Esophagus muscularis mucosa (tissue), 4 donors: ENCODE measurements at regions not wholly inside any gene's neighbourhood (a gene's known extent, or its start where the extent isn't known, plus 50 kb on each side); places are given as distances from the start of the nearest gene placed in this dataset.

Experiments
- DNase-seq: peaks from one replicate; pipeline ENCODE4 v3.0.0-alpha.2; 2017; ENCODE audit errors: extremely low spot score
- H3K27ac ChIP-seq, 4 donors: fragments of 200-600 bp; sonication (generic); replicated peaks in 1 of 4; 1 replicate in 3 of 4; 2 replicates in 1 of 4; pipeline ENCODE4 v1.5.1; 2016 to 2019; ENCODE audit warnings: mild to moderate bottlenecking in 1 of 4
- H3K27me3 ChIP-seq, 4 donors: fragments of 200-600 bp; sonication (generic); one replicate each; pipeline versions ENCODE4 v1.5.1 to v1.6.0; 2016 to 2019
- H3K36me3 ChIP-seq, 4 donors: fragments of 200-600 bp; sonication (generic); one replicate each; pipeline ENCODE4 v1.5.1; 2016 to 2019
- H3K4me1 ChIP-seq, 4 donors: fragments of 200-600 bp; sonication (generic); one replicate each; pipeline ENCODE4 v1.5.1; 2016 to 2019
- H3K4me3 ChIP-seq, 4 donors: fragments of 200-600 bp; sonication (generic); 1 replicate in 2 of 4; 2 replicates in 2 of 4; pipeline ENCODE4 v1.5.1; 2016 to 2019; ENCODE audit warnings: mild to moderate bottlenecking in 4 of 4, moderate library complexity in 1 of 4
- H3K9me3 ChIP-seq, 4 donors: fragments of 200-600 bp; sonication (generic); 1 replicate in 3 of 4; 2 replicates in 1 of 4; pipeline ENCODE4 v1.5.1; 2016 to 2019
- EP300 ChIP-seq: sonication (generic); formaldehyde crosslinking; IDR thresholded peaks from one replicate; pipeline ENCODE4 v1.6.1; 2017; ENCODE audit warnings: antibody characterized with exemption
- POLR2A ChIP-seq: fragments of 450-650 bp; IDR thresholded peaks from one replicate; pipeline ENCODE4 v1.6.1; 2017; ENCODE audit warnings: antibody characterized with exemption, moderate library complexity, mild to moderate bottlenecking, low read depth
- POLR2AphosphoS5 ChIP-seq, 2 donors: sonication (generic); formaldehyde crosslinking; IDR thresholded peaks; one replicate each; pipeline ENCODE4 v1.6.1; 2017; ENCODE audit warnings: antibody characterized with exemption in 2 of 2
- WGBS: methylation state at CpG from one replicate; pipeline ENCODE4 v1.1.5; 2018; 5-methylcytosine and 5-hydroxymethylcytosine counted together
- intact Hi-C: fragments of 100-400 bp; cut with DNase I; formaldehyde crosslinking; loops from one replicate; pipeline ENCODE4 v1.15.1; 2023
- TF ChIP-seq, protein P1 (sequence below), 3 experiments: fragments of 200-600 bp in 2 of 3; fragments of 450-650 bp in 1 of 3; sonication (generic) in 2 of 3; IDR thresholded peaks; one replicate each; pipeline ENCODE4 v1.5.1; 2017 to 2019; ENCODE audit warnings: antibody characterized with exemption in 3 of 3, mild to moderate bottlenecking in 2 of 3, moderate library complexity in 1 of 3

DNA sequence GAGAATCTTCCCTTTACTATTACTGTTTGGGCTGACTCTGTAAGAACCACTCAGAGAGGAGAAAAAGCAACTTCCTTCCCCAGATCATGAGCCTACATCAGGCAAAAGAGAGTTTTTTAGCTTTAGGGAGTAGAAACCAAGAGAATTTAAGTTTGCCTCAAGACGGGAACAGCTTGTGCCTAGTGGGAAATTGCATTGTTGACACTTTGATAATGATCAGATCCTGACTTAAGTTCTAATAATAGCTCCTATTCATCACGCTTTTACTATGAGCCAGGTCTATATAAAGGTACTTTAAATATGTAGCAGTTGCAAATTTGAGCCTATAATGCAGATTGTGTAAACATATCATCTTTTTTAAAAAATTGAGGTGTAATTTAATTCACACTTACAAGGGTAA lies 298.2 kb downstream of the MAN2A1 start:
- Histone ChIP-seq H3K27me3 (no peaks in the 10 kb centered on the region), H3K27ac (no peak overlapping the region), H3K9me3 (no peaks in the 10 kb centered on the region), H3K36me3 (no peaks in the 10 kb centered on the region), H3K4me3 (no peak overlapping the region), H3K4me1 (peaks cover 0 to 14% (median 3%) of the 10 kb centered on the region in 4 donors)
- intact Hi-C loops, result no loop called here
- TF ChIP-seq EP300 (peak; percentile 20), POLR2A (no peak), POLR2AphosphoS5 (IDR thresholded peaks at IDR 0.05) (peak in 1 of 2 donors; percentile 17)
- WGBS, result 61% methylated on average over 2 of the region's 2 CpGs
- no peak for DNase-seq

DNA sequence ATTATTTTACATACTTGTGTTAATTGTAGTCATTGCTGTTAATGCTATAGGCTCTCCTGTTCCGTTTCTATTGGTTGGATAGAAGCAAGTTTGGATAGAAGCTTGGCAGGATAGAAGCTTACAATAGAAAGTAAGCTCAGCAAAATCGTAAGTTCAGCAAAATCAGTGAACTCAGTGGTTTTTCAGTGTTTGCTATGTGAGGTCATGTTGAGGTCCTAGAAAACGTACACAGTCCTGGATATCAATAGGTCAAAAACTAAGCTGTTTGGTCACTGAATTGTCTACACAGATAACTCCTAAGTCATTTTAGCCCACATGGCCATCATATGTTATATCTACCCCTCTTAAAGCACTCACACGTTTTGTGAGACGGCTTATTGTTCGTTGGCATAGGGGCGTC lies 299.4 kb downstream of the MAN2A1 start:
- no peak for DNase-seq
- intact Hi-C loops, result no loop called here
- Histone ChIP-seq H3K36me3 (no peaks in the 10 kb centered on the region), H3K4me1 (peaks cover 0 to 14% (median 3%) of the 10 kb centered on the region in 4 donors), H3K4me3 (no peak overlapping the region), H3K27me3 (no peaks in the 10 kb centered on the region), H3K27ac (no peak overlapping the region), H3K9me3 (no peaks in the 10 kb centered on the region)
- 93% methylated on average over 7 of the region's 7 CpGs for WGBS
- TF ChIP-seq POLR2A, result no peak
- TF ChIP-seq POLR2AphosphoS5 (IDR thresholded peaks at IDR 0.05), result no peak
- TF ChIP-seq, protein P1, sequence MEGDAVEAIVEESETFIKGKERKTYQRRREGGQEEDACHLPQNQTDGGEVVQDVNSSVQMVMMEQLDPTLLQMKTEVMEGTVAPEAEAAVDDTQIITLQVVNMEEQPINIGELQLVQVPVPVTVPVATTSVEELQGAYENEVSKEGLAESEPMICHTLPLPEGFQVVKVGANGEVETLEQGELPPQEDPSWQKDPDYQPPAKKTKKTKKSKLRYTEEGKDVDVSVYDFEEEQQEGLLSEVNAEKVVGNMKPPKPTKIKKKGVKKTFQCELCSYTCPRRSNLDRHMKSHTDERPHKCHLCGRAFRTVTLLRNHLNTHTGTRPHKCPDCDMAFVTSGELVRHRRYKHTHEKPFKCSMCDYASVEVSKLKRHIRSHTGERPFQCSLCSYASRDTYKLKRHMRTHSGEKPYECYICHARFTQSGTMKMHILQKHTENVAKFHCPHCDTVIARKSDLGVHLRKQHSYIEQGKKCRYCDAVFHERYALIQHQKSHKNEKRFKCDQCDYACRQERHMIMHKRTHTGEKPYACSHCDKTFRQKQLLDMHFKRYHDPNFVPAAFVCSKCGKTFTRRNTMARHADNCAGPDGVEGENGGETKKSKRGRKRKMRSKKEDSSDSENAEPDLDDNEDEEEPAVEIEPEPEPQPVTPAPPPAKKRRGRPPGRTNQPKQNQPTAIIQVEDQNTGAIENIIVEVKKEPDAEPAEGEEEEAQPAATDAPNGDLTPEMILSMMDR (IDR thresholded peaks at IDR 0.05), result no peak
- no peak for TF ChIP-seq EP300

DNA sequence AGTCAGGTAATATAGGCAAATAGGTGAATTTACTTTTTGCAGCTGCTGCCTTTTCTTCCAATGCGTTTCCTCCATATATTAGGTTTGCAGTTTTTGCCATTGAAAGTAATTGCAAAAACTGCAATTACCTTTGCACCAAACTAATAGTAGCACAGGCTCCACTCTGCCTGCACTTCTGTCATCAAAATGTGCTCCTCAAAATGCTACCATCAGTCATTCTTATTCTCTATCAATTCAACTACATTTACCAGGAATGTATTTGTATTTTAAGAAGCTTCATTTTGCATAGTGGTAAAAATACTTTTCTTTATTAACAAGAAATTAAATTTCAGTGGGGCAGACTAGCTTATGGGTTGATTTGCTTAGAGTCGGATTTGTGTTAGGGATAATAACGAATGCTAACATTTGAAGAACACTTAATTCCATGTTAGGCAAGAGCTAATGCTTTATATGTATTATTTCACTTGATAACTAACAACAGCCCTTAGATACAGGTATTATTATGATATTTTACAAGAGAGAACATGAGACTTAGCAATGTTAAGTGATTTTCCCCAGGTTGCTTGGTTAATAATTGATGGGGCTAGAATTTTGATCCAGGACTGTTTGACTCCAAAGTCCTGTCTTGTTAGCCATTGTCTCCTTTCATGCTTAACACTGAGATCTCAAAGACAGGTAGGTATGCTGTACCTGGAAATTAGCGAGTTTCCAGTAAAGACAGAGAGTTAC lies 300.4 kb downstream of the MAN2A1 start:
- H3K36me3 ChIP-seq, result no peaks in the 10 kb centered on the region
- no peak for TF ChIP-seq POLR2AphosphoS5 (IDR thresholded peaks at IDR 0.05)
- TF ChIP-seq, protein P1 (IDR thresholded peaks at IDR 0.05), result no peak
- H3K9me3 ChIP-seq, result no peaks in the 10 kb centered on the region
- H3K4me1 ChIP-seq, result peaks cover 0 to 14% (median 3%) of the 10 kb centered on the region in 4 donors
- WGBS, result 93% methylated on average over 4 of the region's 4 CpGs
- H3K27me3 ChIP-seq, result no peaks in the 10 kb centered on the region
- intact Hi-C loops, result no loop called here
- H3K4me3 ChIP-seq, result no peak overlapping the region
- H3K27ac ChIP-seq, result no peak overlapping the region
- DNase-seq, result no peak

DNA sequence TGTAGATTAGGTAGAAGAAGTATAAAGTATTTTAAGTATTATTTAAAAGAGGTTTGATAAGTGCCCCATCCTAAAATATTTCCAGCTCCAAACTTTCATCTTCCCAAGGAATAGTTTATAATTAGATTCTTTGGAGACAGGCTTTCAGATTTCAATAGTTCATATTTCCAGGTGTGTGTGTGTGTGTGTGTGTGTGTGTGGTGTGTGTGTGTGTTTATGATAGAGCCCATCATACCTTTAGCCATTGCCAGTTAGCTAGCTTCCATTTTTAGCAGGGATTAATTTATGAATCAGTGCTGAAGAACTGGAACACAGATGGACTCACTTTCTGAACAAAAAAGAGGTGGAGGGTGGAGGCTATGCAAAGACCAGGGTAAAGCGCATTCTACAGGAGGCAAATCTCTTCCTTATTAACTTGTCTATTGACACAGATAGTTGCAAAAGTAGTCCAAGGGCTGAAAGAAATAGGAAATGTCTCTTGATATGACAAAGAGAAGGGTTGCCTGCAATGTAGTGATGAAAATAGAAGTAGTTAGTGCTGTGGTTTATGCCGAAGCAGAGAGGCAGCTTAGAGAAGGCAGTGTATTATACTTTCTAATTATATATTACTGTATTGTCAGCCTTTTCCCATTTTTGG lies 301.1 kb downstream of the MAN2A1 start:
- intact Hi-C loops, result no loop called here
- no peak for TF ChIP-seq POLR2AphosphoS5 (IDR thresholded peaks at IDR 0.05)
- TF ChIP-seq, protein P1 (IDR thresholded peaks at IDR 0.05), result no peak
- no peak overlapping the region for H3K4me3 ChIP-seq
- H3K9me3 ChIP-seq, result no peaks in the 10 kb centered on the region
- H3K27me3 ChIP-seq, result no peaks in the 10 kb centered on the region
- no peak overlapping the region for H3K27ac ChIP-seq
- no peak for DNase-seq
- peaks cover 0 to 14% (median 3%) of the 10 kb centered on the region in 4 donors for H3K4me1 ChIP-seq
- 90% methylated on average over 2 of the region's 2 CpGs for WGBS
- no peaks in the 10 kb centered on the region for H3K36me3 ChIP-seq

DNA sequence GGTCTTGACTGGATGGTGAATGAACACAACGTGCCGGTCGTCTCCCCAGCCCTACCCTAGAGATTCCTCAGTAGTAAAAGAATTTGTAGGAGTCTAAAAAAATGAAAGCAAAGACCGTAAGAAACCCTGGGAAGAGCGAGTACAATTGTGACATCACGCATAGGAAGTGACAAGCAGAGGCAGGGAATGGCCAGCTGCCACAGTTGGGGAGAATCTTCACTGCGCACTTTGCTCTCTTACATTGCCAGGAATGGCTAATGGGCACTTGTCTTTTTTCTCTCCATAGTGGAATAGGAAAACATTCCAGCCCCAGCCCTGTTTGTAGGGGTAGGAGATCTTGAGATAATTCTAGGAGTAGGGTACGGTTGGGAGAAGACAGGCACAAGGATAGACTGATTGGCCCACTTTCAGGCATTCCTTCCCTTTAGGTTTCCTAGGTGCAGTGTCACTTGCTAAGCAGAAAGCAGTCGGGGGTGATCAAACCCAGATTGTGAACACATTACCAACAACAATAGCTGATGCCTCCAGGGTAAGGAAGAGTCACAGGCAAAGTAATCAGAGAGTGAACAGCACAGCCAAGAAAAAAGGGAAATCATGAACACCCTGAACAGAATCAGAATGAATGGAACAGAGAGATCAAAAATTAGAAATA lies 302.7 kb downstream of the MAN2A1 start:
- Histone ChIP-seq H3K9me3 (no peaks in the 10 kb centered on the region), H3K27ac (no peak overlapping the region), H3K36me3 (no peaks in the 10 kb centered on the region), H3K27me3 (no peaks in the 10 kb centered on the region), H3K4me3 (no peak overlapping the region), H3K4me1 (peaks cover 0 to 22% (median 3%) of the 10 kb centered on the region in 4 donors)
- intact Hi-C loops, result no loop called here
- TF ChIP-seq EP300, result no peak
- no peak for TF ChIP-seq POLR2A
- TF ChIP-seq, protein P1 (IDR thresholded peaks at IDR 0.05), result no peak
- TF ChIP-seq POLR2AphosphoS5 (IDR thresholded peaks at IDR 0.05), result no peak
- WGBS, result 82% methylated on average over 9 of the region's 9 CpGs
- DNase-seq, result no peak
